ENCODE measurements at regions not wholly inside any gene's neighbourhood (a gene's known extent, or its start where the extent isn't known, plus 50 kb on each side); places are given as distances from the start of the nearest gene placed in this dataset.
"Not testable (repeated sequence)": the region's sequence is repeated elsewhere in the genome, so short reads cannot be mapped to it uniquely, and the experiment has no call there.

GRCh38 chr12:131413471-131413870 is 297.4 kb upstream of the SFSWAP start:
- no peak for DNase-seq (ENCODE audit: low read depth in 2 of 2)

- DNase-seq (ENCODE audit: low read depth in 2 of 2): not testable (repeated sequence)
These were observed 296.6 kb upstream of the SFSWAP start for GRCh38 chr12:131414155-131414922.

- no peak for DNase-seq (ENCODE audit: low read depth in 2 of 2)
These were observed 295.1 kb upstream of the SFSWAP start for GRCh38 chr12:131415781-131416180.

GRCh38 chr12:131418121-131418520 is 292.8 kb upstream of the SFSWAP start:
- no peak for DNase-seq (ENCODE audit: low read depth in 2 of 2)

DNA sequence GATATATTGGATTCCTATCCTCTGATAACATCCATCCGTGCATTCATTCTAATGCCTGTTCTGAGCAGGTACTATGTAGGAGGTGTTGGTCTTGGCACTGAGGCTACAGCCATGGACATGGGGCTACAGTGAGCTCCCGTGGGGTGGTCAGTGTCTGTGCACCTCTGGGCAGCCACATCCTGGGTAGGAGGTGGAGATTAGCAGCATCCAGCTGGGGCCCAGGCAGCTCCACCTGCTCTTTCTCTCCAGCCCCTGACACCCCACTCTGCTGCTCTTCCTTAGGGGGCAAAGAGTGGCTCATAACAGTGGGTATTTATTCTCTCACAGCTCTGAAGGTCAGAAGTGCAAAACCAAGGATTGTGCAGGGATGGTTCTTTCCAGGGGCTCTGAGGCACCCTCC is 292.0 kb upstream of the SFSWAP start:
- no peak for DNase-seq (ENCODE audit: low read depth in 2 of 2)

DNA sequence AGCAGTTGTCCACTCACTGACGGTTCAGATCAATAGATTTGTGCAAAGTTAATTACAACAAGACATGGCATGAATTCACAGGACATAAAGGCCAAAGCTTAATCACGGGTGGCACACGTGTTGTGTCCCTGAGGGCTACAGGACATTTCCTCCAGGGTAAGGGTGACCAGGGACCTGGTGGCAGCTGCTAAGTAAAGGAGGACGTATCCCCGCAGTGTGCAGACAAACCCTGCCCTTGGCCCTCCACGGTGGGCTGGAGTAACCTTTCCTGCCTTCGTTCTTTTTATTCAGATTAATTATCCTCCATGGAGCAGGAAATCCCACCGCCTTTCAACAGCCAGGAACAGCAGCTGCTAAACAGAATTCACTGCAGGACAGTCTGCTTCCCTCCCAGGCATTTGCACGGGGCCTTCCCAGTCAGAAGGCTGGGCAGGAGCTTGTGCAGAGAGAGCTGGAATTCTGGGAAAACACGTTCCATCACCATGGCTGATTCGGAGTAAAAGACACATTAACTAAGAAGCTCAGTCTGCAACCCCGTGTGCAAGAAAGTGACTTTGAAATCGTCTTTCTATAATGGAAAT is 289.9 kb upstream of the SFSWAP start:
- DNase-seq (ENCODE audit: low read depth in 2 of 2): no peak

GRCh38 chr12:131421509-131422186 is 289.2 kb upstream of the SFSWAP start:
- no peak for DNase-seq (ENCODE audit: low read depth in 2 of 2)

- no peak for DNase-seq (ENCODE audit: low read depth in 2 of 2)
These were observed 288.7 kb upstream of the SFSWAP start for GRCh38 chr12:131422187-131422520.

GRCh38 chr12:131422744-131423143 is 288.1 kb upstream of the SFSWAP start:
- DNase-seq (ENCODE audit: low read depth in 2 of 2): no peak

DNA sequence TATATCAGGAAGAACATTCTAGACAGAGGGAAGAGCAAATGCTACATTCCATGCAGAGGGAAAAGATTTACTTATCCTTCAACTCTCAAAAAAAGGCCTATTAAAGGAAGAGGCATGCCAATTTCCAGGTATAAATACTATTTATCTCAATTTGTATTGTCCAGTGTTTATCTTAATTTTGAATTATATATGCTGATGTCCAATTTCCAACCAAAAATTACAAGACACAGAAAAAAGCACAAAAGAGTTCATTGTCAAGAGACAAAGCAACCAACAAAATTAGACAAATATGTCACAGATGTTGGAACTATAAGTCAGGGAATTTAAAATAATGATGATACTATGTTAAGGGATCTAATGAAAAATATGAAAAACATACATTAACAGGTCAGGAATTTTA is 286.6 kb upstream of the SFSWAP start:
- DNase-seq (ENCODE audit: low read depth in 2 of 2): no peak

- DNase-seq (ENCODE audit: low read depth in 2 of 2): no peak
These were observed 285.5 kb upstream of the SFSWAP start for GRCh38 chr12:131425112-131426075.

- DNase-seq (ENCODE audit: low read depth in 2 of 2): no peak
These were observed 282.7 kb upstream of the SFSWAP start for GRCh38 chr12:131428091-131428685.

DNA sequence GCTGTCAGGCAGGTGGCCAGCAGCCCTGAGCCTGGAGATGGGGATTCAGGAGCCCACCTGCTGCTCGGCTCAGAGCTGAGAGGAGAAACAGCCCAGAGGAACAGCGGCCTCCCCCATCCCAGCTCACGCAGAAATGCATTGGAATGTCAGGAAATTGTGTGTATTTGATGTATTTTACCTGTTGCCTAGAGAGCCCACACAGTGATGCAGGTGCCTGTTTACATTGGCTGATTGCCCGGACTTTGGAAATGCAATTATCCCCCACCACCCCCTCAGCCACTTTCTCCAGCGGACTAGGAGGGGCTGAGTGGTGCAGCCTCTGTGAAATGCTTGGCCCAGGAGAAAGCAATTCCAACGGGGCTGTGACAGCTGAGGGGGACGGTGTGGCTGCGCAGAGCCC is 281.7 kb upstream of the SFSWAP start:
- DNase-seq (ENCODE audit: low read depth in 2 of 2): not testable (repeated sequence)

- not testable (repeated sequence) for DNase-seq (ENCODE audit: low read depth in 2 of 2)
These were observed 281.2 kb upstream of the SFSWAP start for GRCh38 chr12:131429697-131430096.

GRCh38 chr12:131430158-131430742 is 280.6 kb upstream of the SFSWAP start:
- no peak for DNase-seq (ENCODE audit: low read depth in 2 of 2)

DNA sequence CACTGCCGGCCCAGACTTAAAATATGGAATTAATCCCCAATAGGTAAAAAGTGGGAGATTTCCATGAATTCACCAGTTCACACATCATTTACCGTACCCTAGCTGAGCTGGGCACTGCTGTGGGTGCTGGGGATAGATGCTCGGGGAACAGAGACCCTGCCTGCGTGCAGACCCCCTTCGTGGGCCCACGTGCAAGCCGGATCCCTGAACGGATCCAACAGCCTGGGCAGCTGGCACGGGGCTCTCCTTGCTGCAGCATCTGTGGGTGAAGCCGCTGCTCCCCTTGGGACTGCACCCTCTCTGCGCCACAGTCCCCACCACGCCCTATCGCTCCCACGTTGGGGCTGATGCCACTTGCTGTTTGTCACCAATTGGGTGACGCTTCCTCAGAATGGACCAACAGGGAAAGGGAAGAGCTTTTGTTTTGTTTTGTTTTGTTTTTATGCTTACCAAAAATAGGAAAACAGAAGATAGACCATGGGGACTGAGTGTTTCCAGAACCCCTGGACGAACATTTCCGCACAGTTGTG is 279.7 kb upstream of the SFSWAP start:
- not testable (repeated sequence) for DNase-seq (ENCODE audit: low read depth in 2 of 2)

GRCh38 chr12:131432532-131433260 is 278.2 kb upstream of the SFSWAP start:
- no peak for DNase-seq (ENCODE audit: low read depth in 2 of 2)

GRCh38 chr12:131434208-131435125 is 276.4 kb upstream of the SFSWAP start:
- no peak for DNase-seq (ENCODE audit: low read depth in 2 of 2)
